Heart left ventricle (tissue), 13 donors: ENCODE measurements at regions not wholly inside any gene's neighbourhood (a gene's known extent, or its start where the extent isn't known, plus 50 kb on each side); places are given as distances from the start of the nearest gene placed in this dataset.

Experiments
- CTCF ChIP-seq, 12 donors: fragments of 200-600 bp; sonication (generic) in 4 of 12; IDR thresholded peaks; one replicate each; pipeline versions ENCODE4 v1.5.0 to v1.8.0; 2018 to 2022; ENCODE audit warnings: antibody characterized with exemption in 12 of 12, mild to moderate bottlenecking in 5 of 12
- POLR2A ChIP-seq, 2 donors: fragments of 450-650 bp; IDR thresholded peaks; one replicate each; pipeline ENCODE4 v1.6.1; 2017; ENCODE audit warnings: antibody characterized with exemption in 2 of 2, mild to moderate bottlenecking in 2 of 2, moderate library complexity in 2 of 2
- donor health status: ischemic (EF 13 %, LVEDD 7.1; RV severe dilation, severe dysfunction).
- donor health status: DM: no; HTN: yes; CAD: no.
- donor health status: DM: no; HTN: no; CAD: no.
- donor health status: ischemic (EF 25% LVEDD 6.9; RV normal size, moderate dysfunction).
- donor health status: ischemic (EF 25% LVEDD 5.7; RV mildly dilated, moderate dysfunction).
- donor health status: ischemic (EF 35%, LVEDD 5.7; RV mildly dilated, moderate dysfunction).
- donor health status: nonischemic (EF 11% LVEDD 7.7; RV severe dilation, severe dysfunction).
- donor health status: DM: yes; HTN: yes; CAD: no.
- donor health status: PGD.
- donor health status: ischemic (EF 29% LVEDD 5.4; RV normal size, mild dysfunction).
- donor health status: nonischemic (EF 23%, LVEDD 6.1; RV moderate dilation, normal function).

- TF ChIP-seq CTCF (IDR thresholded peaks at IDR 0.05) (no peak), POLR2A (IDR thresholded peaks at IDR 0.05) (no peak)
These were observed 253.6 kb upstream of the NPVF start for GRCh38 chr7:25481891-25482290.
